ENCODE measurements at regions not wholly inside any gene's neighbourhood (a gene's known extent, or its start where the extent isn't known, plus 50 kb on each side); places are given as distances from the start of the nearest gene placed in this dataset.

DNA sequence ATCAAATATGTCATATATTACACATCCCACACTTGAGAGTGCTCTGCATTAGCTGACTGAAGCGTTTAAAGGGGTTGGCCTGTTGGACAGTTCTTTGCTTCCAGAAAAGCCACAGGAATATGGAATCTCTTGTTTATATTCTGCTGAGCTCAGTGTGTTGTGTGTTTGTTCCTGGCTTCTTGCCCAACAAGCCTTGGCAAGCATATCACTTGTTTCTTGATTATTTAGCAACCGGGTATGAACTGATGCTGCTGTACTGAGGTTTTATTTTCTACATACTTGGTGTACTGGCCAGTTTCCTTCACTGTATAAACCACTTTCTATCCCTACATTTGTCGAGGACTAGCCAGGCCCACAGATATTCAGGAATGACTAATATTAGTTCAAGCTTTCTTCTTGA, 378.9 kb downstream of the KCTD16 start:
- no peaks in the 10 kb centered on the region for H3K36me3 ChIP-seq (ENCODE audit: control insufficient read depth, insufficient read depth, low read length)
- TF ChIP-seq, protein P1, sequence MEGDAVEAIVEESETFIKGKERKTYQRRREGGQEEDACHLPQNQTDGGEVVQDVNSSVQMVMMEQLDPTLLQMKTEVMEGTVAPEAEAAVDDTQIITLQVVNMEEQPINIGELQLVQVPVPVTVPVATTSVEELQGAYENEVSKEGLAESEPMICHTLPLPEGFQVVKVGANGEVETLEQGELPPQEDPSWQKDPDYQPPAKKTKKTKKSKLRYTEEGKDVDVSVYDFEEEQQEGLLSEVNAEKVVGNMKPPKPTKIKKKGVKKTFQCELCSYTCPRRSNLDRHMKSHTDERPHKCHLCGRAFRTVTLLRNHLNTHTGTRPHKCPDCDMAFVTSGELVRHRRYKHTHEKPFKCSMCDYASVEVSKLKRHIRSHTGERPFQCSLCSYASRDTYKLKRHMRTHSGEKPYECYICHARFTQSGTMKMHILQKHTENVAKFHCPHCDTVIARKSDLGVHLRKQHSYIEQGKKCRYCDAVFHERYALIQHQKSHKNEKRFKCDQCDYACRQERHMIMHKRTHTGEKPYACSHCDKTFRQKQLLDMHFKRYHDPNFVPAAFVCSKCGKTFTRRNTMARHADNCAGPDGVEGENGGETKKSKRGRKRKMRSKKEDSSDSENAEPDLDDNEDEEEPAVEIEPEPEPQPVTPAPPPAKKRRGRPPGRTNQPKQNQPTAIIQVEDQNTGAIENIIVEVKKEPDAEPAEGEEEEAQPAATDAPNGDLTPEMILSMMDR (IDR thresholded peaks at IDR 0.05; ENCODE audit: insufficient read depth, low read depth, low read length) = no peak
- ChIA-PET POLR2A (no interaction called here), CTCF (no interaction called here)
- DNase-seq (ENCODE audit: low read depth) = peak; percentile 27
- H3K27me3 ChIP-seq (ENCODE audit: control insufficient read depth, insufficient read depth, low read length) = no peaks in the 10 kb centered on the region
- no peak overlapping the region for H3K4me3 ChIP-seq (ENCODE audit: low read depth, low read length)

DNA sequence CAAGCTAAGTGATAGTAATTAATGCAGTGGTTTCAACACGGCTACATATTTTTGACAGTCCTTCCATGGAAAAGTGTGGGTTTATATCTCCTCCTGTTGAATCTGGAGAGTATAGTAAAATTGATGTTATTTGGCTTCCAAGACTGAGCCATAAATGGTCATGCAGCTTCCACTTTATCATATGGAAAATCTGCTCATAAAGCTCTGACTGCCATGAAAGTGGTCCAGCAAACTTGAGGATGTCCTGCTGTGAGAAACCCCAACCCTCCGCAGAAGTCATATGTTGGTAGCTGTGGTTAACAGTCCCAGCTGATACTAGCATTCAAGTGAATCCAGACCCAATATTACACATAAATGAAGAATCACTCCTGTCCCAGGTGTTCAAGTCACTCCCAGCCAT, 378.3 kb downstream of the KCTD16 start:
- ChIA-PET POLR2A (no interaction called here), CTCF (no interaction called here)
- TF ChIP-seq, protein P1 (IDR thresholded peaks at IDR 0.05; ENCODE audit: insufficient read depth, low read depth, low read length) = no peak
- Histone ChIP-seq H3K4me3 (ENCODE audit: low read depth, low read length) (no peak overlapping the region), H3K27me3 (ENCODE audit: control insufficient read depth, insufficient read depth, low read length) (no peaks in the 10 kb centered on the region), H3K36me3 (ENCODE audit: control insufficient read depth, insufficient read depth, low read length) (no peaks in the 10 kb centered on the region)
- DNase-seq (ENCODE audit: low read depth) = no peak

DNA sequence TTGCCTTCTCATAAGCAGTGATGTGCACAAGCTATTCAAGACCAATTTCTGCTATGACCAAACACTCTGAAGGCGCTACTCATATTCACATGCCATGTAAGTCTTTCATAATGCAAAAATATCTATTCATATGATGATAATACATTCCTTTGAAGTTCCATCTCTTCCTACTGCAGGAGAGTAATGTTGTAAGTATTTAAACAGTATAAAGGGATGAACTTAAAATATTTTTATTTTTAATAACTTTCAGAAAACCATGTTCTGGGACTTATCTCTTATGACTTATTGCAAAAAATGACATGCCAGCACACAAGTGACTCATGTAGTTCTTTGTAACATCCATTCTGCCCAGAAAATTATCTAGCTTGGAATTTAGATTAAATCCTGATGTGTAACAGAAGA, 376.4 kb downstream of the KCTD16 start:
- CTCF ChIA-PET = interaction anchor here (0.6 kb wide), 1 partner anchor 1278 kb away, joined by 3 read pairs; no protein-coding TSS in a partner anchor
- no peak for DNase-seq (ENCODE audit: low read depth)

DNA sequence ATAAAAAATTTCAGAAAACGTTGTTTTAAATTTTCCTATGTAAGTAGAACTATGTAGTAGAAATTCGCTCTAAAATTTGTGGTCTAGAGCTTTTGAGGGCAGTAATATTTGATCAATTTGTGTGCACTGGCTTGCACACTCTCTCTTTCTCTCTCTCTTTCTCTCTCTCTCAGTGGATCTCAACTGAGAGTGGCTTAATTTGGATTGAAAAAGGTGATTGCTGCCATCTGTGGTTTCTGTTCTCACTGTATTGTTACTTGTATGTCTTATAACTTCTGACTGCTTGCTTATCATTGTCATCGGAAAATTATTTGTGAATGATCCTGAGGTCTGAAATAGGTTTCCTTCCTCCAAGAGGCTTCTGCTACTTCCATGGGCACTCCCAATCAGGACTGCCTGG, 368.2 kb downstream of the KCTD16 start:
- TF ChIP-seq, protein P1 (IDR thresholded peaks at IDR 0.05; ENCODE audit: insufficient read depth, low read depth, low read length) = no peak
- Histone ChIP-seq H3K4me3 (ENCODE audit: low read depth, low read length) (no peak overlapping the region), H3K36me3 (ENCODE audit: control insufficient read depth, insufficient read depth, low read length) (no peaks in the 10 kb centered on the region), H3K27me3 (ENCODE audit: control insufficient read depth, insufficient read depth, low read length) (no peaks in the 10 kb centered on the region)
- DNase-seq (ENCODE audit: low read depth) = no peak
- ChIA-PET CTCF (no interaction called here), POLR2A (no interaction called here)

More for the DNA sequence above, 376.4 kb downstream of the KCTD16 start:
- POLR2A ChIA-PET = no interaction called here
- TF ChIP-seq, protein P1 (IDR thresholded peaks at IDR 0.05; ENCODE audit: insufficient read depth, low read depth, low read length) = no peak
- H3K4me3 ChIP-seq (ENCODE audit: low read depth, low read length) = no peak overlapping the region
- H3K36me3 ChIP-seq (ENCODE audit: control insufficient read depth, insufficient read depth, low read length) = no peaks in the 10 kb centered on the region
- H3K27me3 ChIP-seq (ENCODE audit: control insufficient read depth, insufficient read depth, low read length) = no peaks in the 10 kb centered on the region
